AG04450 (cell line): ENCODE measurements at regions not wholly inside any gene's neighbourhood (a gene's known extent, or its start where the extent isn't known, plus 50 kb on each side); places are given as distances from the start of the nearest gene placed in this dataset.

Experiments used
- CTCF ChIA-PET: fragments of 300-600, 350-600 bp; formaldehyde crosslinking; extraction: SDS; loops from one replicate; lab custom pipeline; 2022; ENCODE audit warnings: antibody characterized with exemption, inconsistent platforms; lab: Charles Lee
- POLR2A ChIA-PET: fragments of 350-600 bp; formaldehyde crosslinking; extraction: SDS; loops from one replicate; lab custom pipeline; 2021; ENCODE audit warnings: antibody characterized with exemption, inconsistent platforms; lab: Yijun Ruan, JAX
- DNase-seq: peaks from one replicate; pipeline ENCODE4 v3.0.0-alpha.2; 2011; ENCODE audit warnings: low read depth, low spot score
- H3K27ac ChIP-seq: one replicate; pipeline ENCODE4 v1.5.1; 2012; ENCODE audit warnings: low read depth, low read length, control low read depth
- H3K27me3 ChIP-seq: one replicate; pipeline ENCODE4 v1.6.0; 2012; ENCODE audit warnings: low read length; ENCODE audit not compliant: control insufficient read depth, insufficient read depth
- H3K4me3 ChIP-seq: 2 replicates; pipeline ENCODE4 v1.5.1; 2011; ENCODE audit warnings: mild to moderate bottlenecking, low read depth, low read length, control low read depth
- H3K9me3 ChIP-seq: 2 replicates; pipeline ENCODE4 v1.5.1; 2012; ENCODE audit warnings: low read length; ENCODE audit not compliant: control insufficient read depth, insufficient read depth
- CTCF ChIP-seq: IDR thresholded peaks from 2 replicates; pipeline ENCODE4 v1.5.1; 2011; ENCODE audit warnings: low read depth, low read length, control low read depth, inconsistent platforms

- CTCF ChIA-PET, result no interaction called here
- POLR2A ChIA-PET, result interaction anchor here (0.7 to 1.1 kb wide), 3 partner anchors 20 to 98 kb away, joined by 3 read pairs; partner anchors contain the start of gene FAM118B
Measured at GRCh38 chr11:126113963-126114362, 51.3 kb upstream of the CDON start.

GRCh38 chr11:126113515-126113957 is 50.9 kb upstream of the CDON start:
- Histone ChIP-seq H3K27me3 (peaks cover 2% of the 10 kb centered on the region), H3K4me3 (no peak overlapping the region), H3K9me3 (no peaks in the 10 kb centered on the region; the same call in 1 of the 2 replicates), H3K27ac (peak overlapping the region; percentile 80)
- CTCF ChIA-PET, result no interaction called here
- POLR2A ChIA-PET, result interaction anchor here (0.7 to 1.1 kb wide), 3 partner anchors 21 to 98 kb away, joined by 3 read pairs; partner anchors contain the start of gene FAM118B
- no peak for TF ChIP-seq CTCF
- DNase-seq, result peak; percentile 76

More at GRCh38 chr11:126113963-126114362, 51.3 kb upstream of the CDON start:
- no peak overlapping the region for H3K4me3 ChIP-seq
- peaks cover 2% of the 10 kb centered on the region for H3K27me3 ChIP-seq
- H3K27ac ChIP-seq, result peak overlapping the region; percentile 80
- TF ChIP-seq CTCF, result no peak
- H3K9me3 ChIP-seq, result no peaks in the 10 kb centered on the region; the same call in 1 of the 2 replicates
- no peak for DNase-seq

GRCh38 chr11:126113012-126113411 is 50.3 kb upstream of the CDON start:
- Histone ChIP-seq H3K27me3 (peaks cover 2% of the 10 kb centered on the region), H3K9me3 (no peaks in the 10 kb centered on the region; the same call in 1 of the 2 replicates), H3K27ac (no peak overlapping the region), H3K4me3 (no peak overlapping the region)
- CTCF ChIA-PET, result no interaction called here
- no peak for TF ChIP-seq CTCF
- POLR2A ChIA-PET, result interaction anchor here (1.1 kb wide), 1 partner anchor 21 kb away, joined by 3 read pairs; no protein-coding TSS in a partner anchor
- DNase-seq, result no peak

GRCh38 chr11:126112547-126112946 is 49.9 kb upstream of the CDON start:
- Histone ChIP-seq H3K9me3 (no peaks in the 10 kb centered on the region; the same call in 1 of the 2 replicates), H3K27me3 (peaks cover 2% of the 10 kb centered on the region), H3K4me3 (no peak overlapping the region), H3K27ac (no peak overlapping the region)
- ChIA-PET POLR2A (no interaction called here), CTCF (no interaction called here)
- no peak for TF ChIP-seq CTCF
- DNase-seq, result no peak
